SH-SY5Y (cell line): ENCODE measurements at regions not wholly inside any gene's neighbourhood (a gene's known extent, or its start where the extent isn't known, plus 50 kb on each side); places are given as distances from the start of the nearest gene placed in this dataset.

ENCODE experiments used
- GATA2 ChIP-seq: IDR thresholded peaks from 2 replicates; pipeline ENCODE4 v1.6.1; 2011; ENCODE audit warnings: mild to moderate bottlenecking, low read depth, low read length
- GATA3 ChIP-seq: IDR thresholded peaks from 2 replicates; pipeline ENCODE4 v1.6.1; 2011; ENCODE audit warnings: low read depth, mild to moderate bottlenecking, low read length, moderate library complexity

DNA sequence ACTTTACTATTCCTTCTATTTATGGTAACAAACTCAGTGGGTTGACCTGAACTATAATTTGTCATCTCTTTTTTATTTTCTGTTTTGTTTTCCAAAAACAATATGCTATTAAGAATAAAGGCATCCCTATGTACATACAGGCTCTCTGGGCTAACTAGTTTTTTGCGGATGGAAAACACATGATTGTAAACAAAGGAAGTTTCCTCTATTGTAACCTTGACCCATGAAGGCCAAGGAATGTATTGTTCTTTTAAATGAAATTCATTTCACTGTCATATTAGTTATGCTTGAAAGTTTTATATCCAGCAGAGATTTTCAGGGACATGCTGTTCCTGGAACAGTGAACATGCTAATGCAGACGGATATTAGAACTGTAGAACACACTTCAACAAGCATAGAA lies 705.0 kb upstream of the SEL1L start:
- TF ChIP-seq GATA2 (no peak), GATA3 (no peak)
